ENCODE measurements at regions not wholly inside any gene's neighbourhood (a gene's known extent, or its start where the extent isn't known, plus 50 kb on each side); places are given as distances from the start of the nearest gene placed in this dataset.

- intact Hi-C loops (cut with micrococcal nuclease; ENCODE audit: unreplicated experiment) (no loop called here), in situ Hi-C loops (cut with MboI) (no loop called here)
- Histone ChIP-seq H2AFZ (ENCODE audit: control insufficient read depth, low read depth, low read length) (no peak overlapping the region), H3K4me3 (no peak overlapping the region), H3K9me3 (replicated peaks; ENCODE audit: control insufficient read depth, insufficient read depth, low read length) (no peaks in the 10 kb centered on the region), H3K79me2 (ENCODE audit: control insufficient read depth, insufficient read depth, low read length) (no peaks in the 10 kb centered on the region), H3K27ac (ENCODE audit: control insufficient read depth, insufficient read depth) (no peak overlapping the region), H3K9ac (ENCODE audit: control insufficient read depth, insufficient read depth, low read length) (no peak overlapping the region), H3K4me2 (ENCODE audit: control insufficient read depth, insufficient read depth) (no peak overlapping the region), H3K4me1 (ENCODE audit: control insufficient read depth, insufficient read depth, low read length) (no peaks in the 10 kb centered on the region), H3K36me3 (ENCODE audit: control insufficient read depth in 2 of 2, insufficient read depth in 2 of 2, low read length in 1 of 2) (no peaks in the 10 kb centered on the region), H3K27me3 (replicated peaks in 1 of 2; ENCODE audit: control insufficient read depth in 2 of 2, insufficient read depth in 2 of 2, low read length in 1 of 2) (no peaks in the 10 kb centered on the region), H4K20me1 (ENCODE audit: control insufficient read depth, insufficient read depth) (no peaks in the 10 kb centered on the region)
- FAIRE-seq (no peak), ATAC-seq (no peak), DNase-seq (ENCODE audit: low read depth, low spot score) (no peak)
- POLR2A ChIA-PET, result no interaction called here
- BruUV-seq (replicated peaks), result no TSS peak
- SMC1A ChIA-PET (ENCODE audit: uncharacterized antibody, unreplicated experiment), result no interaction called here
- RAD21 ChIA-PET (ENCODE audit: unreplicated experiment), result no interaction called here
- WGBS (ENCODE audit: insufficient coverage, insufficient replicate concordance, low lambda C conversion rate, missing lambda C conversion rate), result 68% methylated on average over 3 of the region's 3 CpGs
- TF ChIP-seq JUNB (IDR thresholded peaks at IDR 0.05) (no peak), RB1 (IDR thresholded peaks at IDR 0.05; ENCODE audit: borderline replicate concordance) (no peak)
- CTCF ChIA-PET, result no interaction called here
These were observed 325.1 kb upstream of the NMUR2 start for GRCh38 chr5:152730176-152730575.

- H2AFZ ChIP-seq (ENCODE audit: control insufficient read depth, low read depth, low read length), result no peak overlapping the region
- BruUV-seq (replicated peaks), result no TSS peak
- ChIA-PET CTCF (no interaction called here), SMC1A (ENCODE audit: uncharacterized antibody, unreplicated experiment) (no interaction called here), RAD21 (ENCODE audit: unreplicated experiment) (no interaction called here), POLR2A (no interaction called here)
- in situ Hi-C loops (cut with MboI), result no loop called here
- H3K9me3 ChIP-seq (replicated peaks; ENCODE audit: control insufficient read depth, insufficient read depth, low read length), result no peaks in the 10 kb centered on the region
- no peak for ATAC-seq
- 60% methylated on average over 4 of the region's 4 CpGs for WGBS (ENCODE audit: insufficient coverage, insufficient replicate concordance, low lambda C conversion rate, missing lambda C conversion rate)
- no peaks in the 10 kb centered on the region for H4K20me1 ChIP-seq (ENCODE audit: control insufficient read depth, insufficient read depth)
- H3K36me3 ChIP-seq (ENCODE audit: control insufficient read depth in 2 of 2, insufficient read depth in 2 of 2, low read length in 1 of 2), result no peaks in the 10 kb centered on the region
- FAIRE-seq, result no peak
- no peak overlapping the region for H3K4me2 ChIP-seq (ENCODE audit: control insufficient read depth, insufficient read depth)
- no peaks in the 10 kb centered on the region for H3K27me3 ChIP-seq (replicated peaks in 1 of 2; ENCODE audit: control insufficient read depth in 2 of 2, insufficient read depth in 2 of 2, low read length in 1 of 2)
- no peaks in the 10 kb centered on the region for H3K4me1 ChIP-seq (ENCODE audit: control insufficient read depth, insufficient read depth, low read length)
- intact Hi-C loops (cut with micrococcal nuclease; ENCODE audit: unreplicated experiment), result no loop called here
- no peaks in the 10 kb centered on the region for H3K79me2 ChIP-seq (ENCODE audit: control insufficient read depth, insufficient read depth, low read length)
- DNase-seq (ENCODE audit: low read depth, low spot score), result no peak
- H3K9ac ChIP-seq (ENCODE audit: control insufficient read depth, insufficient read depth, low read length), result no peak overlapping the region
- H3K27ac ChIP-seq (ENCODE audit: control insufficient read depth, insufficient read depth), result no peak overlapping the region
- H3K4me3 ChIP-seq, result no peak overlapping the region
- no peak for TF ChIP-seq KAT2A (conservative IDR thresholded peaks at IDR 0.05; ENCODE audit: control insufficient read depth, low read depth, low read length)
- TF ChIP-seq EZH2 (IDR thresholded peaks at IDR 0.05; ENCODE audit: borderline replicate concordance, control insufficient read depth, low read depth, low read length), result no peak
- no peak for TF ChIP-seq SMC3 (IDR thresholded peaks at IDR 0.05; ENCODE audit: borderline replicate concordance, low read length)
- no peak for TF ChIP-seq REST (IDR thresholded peaks at IDR 0.05; ENCODE audit: low read depth, low read length)
- TF ChIP-seq GATAD2B (conservative IDR thresholded peaks at IDR 0.05; ENCODE audit: low read depth), result no peak
- no peak for TF ChIP-seq KDM1A (IDR thresholded peaks at IDR 0.05; ENCODE audit: borderline replicate concordance)
- TF ChIP-seq ZNF592 (IDR thresholded peaks at IDR 0.05), result no peak
- TF ChIP-seq SMAD1 (IDR thresholded peaks at IDR 0.05; ENCODE audit: low read depth, partially characterized antibody), result no peak
- TF ChIP-seq ATF3 (IDR thresholded peaks at IDR 0.05; ENCODE audit: borderline replicate concordance, extremely low read depth, low read depth, low read length), result no peak
These were observed 331.8 kb upstream of the NMUR2 start for GRCh38 chr5:152736906-152737305.
